Posterior cingulate gyrus (tissue), 11 donors: ENCODE measurements at regions not wholly inside any gene's neighbourhood (a gene's known extent, or its start where the extent isn't known, plus 50 kb on each side); places are given as distances from the start of the nearest gene placed in this dataset.
A peak's percentile ranks its signal among the peaks of the same experiment; 100 is the strongest.
"Not testable (repeated sequence)": the region's sequence is repeated elsewhere in the genome, so short reads cannot be mapped to it uniquely, and the experiment has no call there.

ENCODE experiments used
- DNase-seq, 10 donors: peaks; one replicate each; pipeline versions ENCODE4 v3.0.0 to v3.0.0-alpha.2; 2020 to 2021; ENCODE audit warnings: mixed read lengths in 3 of 10
- intact Hi-C: fragments of 100-400 bp; cut with DNase I; formaldehyde crosslinking; loops from one replicate; pipeline ENCODE4 v1.15.1; 2023

DNA sequence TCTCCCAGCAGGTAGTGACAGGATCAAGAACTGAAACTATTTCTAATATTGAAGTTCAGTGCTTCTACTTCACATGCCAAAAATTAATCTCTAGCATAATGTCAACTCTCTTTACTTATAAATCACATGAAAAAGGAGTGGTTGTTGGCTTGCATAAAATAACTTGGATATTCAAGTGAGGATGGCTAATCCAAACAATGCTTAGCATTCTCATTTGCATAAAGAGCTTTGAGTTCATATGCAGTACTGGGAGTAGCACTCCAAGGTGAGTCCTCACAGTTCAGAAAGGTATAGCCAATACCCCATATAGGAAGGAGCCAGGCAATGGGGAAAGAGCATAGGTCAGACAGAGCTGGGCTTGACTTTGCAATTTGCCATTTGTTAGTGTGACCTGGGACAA lies 149.3 kb downstream of the PCTP start:
- intact Hi-C loops: no loop called here
- DNase-seq: no peak

GRCh38 chr17:55903028-55903690 lies 152.3 kb downstream of the PCTP start:
- intact Hi-C loops: no loop called here
- DNase-seq: no peak

GRCh38 chr17:55909776-55910175 lies 158.9 kb downstream of the PCTP start:
- peak in 1 of 10 donors; percentile 63 for DNase-seq
- intact Hi-C loops: no loop called here

DNA sequence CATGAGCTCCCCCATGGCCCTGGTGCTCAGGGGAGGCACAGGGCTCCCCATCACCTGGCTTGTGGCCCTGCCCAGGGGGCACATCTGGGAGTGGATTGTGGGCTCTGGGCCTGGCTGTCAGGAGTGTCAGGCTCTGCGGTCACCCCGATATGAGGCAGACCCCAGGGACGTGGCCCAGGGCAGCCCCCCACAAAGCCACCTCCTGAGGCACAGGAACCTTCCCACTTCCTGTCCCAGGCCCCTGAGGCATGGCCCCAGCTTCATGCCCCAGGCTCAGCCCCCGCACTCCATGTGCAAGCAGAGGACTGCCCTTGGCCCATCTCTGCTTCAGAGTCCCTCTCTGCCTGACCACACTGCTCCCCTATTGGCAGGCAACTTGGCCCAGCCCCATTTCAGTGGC lies 160.3 kb downstream of the PCTP start:
- DNase-seq: peak in 1 of 10 donors; percentile 69
- intact Hi-C loops: no loop called here

GRCh38 chr17:55925440-55925839 lies 174.6 kb downstream of the PCTP start:
- intact Hi-C loops: no loop called here
- no peak for DNase-seq

DNA sequence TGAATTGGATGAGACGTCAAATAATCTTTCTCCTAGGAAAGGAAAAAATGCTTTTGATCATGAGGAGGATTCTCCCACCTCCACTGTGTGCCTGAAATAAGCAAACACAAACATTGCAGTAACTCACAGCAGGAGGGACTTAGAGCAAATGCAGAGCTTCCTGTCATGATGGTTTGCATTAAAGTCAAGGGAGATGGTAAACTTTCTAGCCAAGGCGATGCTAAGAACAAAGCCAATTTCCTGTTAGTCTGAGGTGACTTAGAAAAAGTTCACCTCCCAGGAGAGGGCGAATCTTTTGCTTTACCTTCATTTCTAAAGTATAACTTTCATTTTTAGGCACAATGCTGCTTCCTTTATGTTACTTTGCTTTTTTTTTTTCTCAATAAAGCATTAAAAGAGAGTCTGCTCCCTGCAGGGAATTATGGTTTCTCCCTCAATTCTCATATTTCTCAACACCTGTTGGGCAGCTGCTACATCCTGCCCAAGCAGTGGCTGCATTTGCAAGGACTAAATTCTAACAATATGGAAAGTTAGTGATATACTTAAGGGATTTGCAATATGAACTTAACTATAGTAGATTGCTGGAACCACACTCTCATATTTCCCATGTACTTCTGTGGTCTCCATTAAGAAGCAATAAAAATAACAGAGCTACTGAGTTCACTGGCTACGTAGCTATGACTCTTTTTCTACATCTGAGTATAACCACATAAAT lies 175.6 kb downstream of the PCTP start:
- intact Hi-C loops: no loop called here
- DNase-seq: no peak

DNA sequence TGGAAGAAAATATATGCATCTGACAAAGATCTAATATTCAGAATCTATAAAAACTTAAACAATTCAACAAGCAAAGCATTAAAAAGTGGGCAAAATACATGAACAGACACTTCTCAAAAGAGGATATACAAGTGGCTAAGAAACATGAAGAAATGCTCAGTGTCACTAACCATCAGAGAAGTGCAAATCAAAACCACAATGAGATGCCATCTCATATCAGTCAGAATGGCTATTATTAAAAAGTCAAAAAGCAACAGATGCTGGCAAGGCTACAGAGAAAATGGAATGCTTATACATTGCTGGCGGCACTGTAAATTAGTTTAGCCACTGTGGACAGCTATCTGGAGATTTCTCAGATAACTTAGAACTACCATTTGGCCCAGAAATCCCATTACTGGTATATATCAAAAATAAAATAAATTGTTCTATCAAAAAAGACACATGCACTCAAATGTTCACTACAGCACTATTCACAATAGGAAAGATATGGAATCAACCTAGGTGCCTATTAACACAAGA lies 179.5 kb downstream of the PCTP start:
- DNase-seq: no peak
- intact Hi-C loops: no loop called here

- intact Hi-C loops: no loop called here
Measured at GRCh38 chr17:55931446-55931845, 180.6 kb downstream of the PCTP start.

DNA sequence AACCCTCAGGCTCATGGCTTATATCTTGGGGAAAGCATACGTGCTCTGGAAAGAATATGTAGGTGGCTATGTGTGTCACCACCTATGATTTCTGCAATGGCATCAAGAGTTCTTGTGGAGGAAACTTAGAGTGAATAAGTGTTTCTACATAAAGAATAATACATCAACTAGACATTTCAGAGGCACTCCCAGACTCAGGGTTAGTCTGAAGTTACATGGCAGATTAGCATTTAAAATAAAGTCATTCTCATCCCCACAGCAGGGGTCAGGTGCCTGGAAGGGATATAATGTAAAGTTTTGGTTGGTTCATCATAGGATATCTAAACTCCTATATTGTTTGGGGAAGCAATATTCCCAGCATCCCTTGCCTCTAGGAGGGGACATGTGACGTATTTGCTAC lies 182.1 kb downstream of the PCTP start:
- no peak for DNase-seq
- intact Hi-C loops: no loop called here

More at GRCh38 chr17:55931446-55931845, 180.6 kb downstream of the PCTP start:
- no peak for DNase-seq

DNA sequence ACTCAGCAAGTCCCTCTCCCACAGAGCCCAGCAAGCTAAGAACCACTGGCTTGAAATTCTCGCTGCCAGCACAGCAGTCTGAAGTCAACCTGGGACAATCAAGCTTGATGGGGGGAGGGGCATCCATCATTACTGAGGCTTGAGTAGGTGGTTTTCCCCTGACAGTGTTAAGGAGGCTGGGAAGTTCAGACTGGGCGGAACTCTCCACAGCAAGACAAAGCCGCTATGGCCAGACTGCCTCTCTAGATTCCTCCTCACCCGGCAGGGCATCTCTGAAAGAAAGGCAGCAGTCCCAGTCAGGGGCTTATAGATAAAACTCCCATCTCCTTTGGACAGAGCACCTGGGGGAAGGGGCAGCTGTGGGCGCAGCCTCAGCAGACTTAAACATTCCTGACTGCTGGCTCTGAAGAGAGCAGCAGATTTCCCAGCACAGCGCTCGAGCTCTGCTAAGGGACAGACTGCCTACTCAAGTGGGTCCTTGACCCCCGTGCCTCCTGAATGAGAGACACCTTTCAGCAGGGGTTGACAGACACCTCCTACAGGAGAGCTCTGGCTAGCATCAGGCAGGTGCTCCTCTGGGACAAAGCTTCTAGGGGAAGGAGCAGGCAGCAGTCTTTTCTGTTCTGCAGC lies 188.4 kb downstream of the PCTP start:
- DNase-seq, intact Hi-C loops: not testable (repeated sequence)

- intact Hi-C loops: no loop called here
- DNase-seq: no peak
Measured at GRCh38 chr17:55959756-55960155, 193.5 kb upstream of the ANKFN1 start.

- intact Hi-C loops: no loop called here
- DNase-seq: no peak
Measured at GRCh38 chr17:55961386-55961785, 191.9 kb upstream of the ANKFN1 start.

- intact Hi-C loops: no loop called here
- DNase-seq: peak in 1 of 10 donors; percentile 56
Measured at GRCh38 chr17:55962951-55963401, 190.3 kb upstream of the ANKFN1 start.

DNA sequence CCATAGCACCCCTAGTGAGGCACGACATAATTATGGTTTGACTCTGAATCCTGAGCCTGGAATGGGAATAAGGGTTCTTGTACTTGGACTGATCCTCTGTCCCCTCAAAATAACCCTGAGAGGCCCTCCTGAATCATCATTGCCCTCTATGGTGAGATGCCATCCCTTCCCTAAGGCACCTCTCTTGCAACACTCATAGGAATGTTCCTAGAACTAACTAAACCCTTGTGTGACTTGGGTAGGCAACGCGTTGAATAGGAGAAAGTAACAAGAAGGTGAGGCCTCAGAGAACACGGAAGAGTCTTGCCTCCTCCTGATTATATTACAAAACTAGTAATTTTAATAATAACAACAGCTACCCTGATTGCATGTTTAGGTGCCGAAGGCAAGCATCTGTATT lies 189.1 kb upstream of the ANKFN1 start:
- intact Hi-C loops: no loop called here
- DNase-seq: no peak

- intact Hi-C loops: no loop called here
- no peak for DNase-seq
Measured at GRCh38 chr17:55965051-55965450, 188.2 kb upstream of the ANKFN1 start.

GRCh38 chr17:55969562-55970324 lies 183.5 kb upstream of the ANKFN1 start:
- intact Hi-C loops: no loop called here
- no peak for DNase-seq

GRCh38 chr17:55978578-55978977 lies 174.7 kb upstream of the ANKFN1 start:
- intact Hi-C loops: no loop called here
- no peak for DNase-seq

DNA sequence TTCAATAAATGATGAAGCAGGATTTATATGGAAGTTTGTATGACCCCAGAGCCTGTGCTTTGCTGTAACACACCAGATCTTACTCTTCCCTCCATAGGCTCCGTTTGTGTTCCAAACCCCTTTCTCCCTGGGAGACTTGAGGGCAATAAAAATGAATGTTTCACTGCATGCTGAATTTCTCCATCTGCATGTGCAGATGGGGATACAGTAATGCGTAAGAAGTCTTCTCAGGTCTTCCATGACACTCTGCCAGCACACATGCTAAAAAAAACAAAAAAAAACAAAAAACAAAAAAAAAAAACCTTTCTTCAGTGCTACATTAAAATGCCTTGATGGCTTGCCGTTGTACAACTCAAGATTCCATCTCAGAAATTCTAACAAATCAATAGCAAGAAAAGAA lies 170.2 kb upstream of the ANKFN1 start:
- intact Hi-C loops: no loop called here
- no peak for DNase-seq

DNA sequence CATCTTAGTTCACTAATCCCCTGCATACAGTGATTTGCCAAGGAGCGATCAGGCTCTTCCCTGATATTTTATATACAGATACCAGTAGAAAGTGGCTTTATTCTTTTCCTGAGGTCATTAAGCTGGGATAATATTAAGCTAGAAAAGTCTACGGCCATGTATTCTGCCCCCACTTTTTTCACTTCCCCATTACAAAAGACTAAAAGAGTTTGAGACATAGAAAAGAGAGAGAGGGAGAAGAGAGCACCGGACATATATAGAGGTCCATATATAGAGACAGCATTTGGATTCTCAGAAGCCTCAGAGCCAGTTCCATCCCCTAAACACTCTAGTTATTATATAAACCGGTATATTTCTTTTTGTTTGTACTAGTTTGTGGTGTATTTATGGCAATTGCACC lies 166.5 kb upstream of the ANKFN1 start:
- intact Hi-C loops: no loop called here
- no peak for DNase-seq

GRCh38 chr17:55988861-55989260 lies 164.4 kb upstream of the ANKFN1 start:
- intact Hi-C loops: no loop called here

More at GRCh38 chr17:55988861-55989260, 164.4 kb upstream of the ANKFN1 start:
- DNase-seq: no peak
